Small intestine (tissue), 7 donors: ENCODE measurements at regions not wholly inside any gene's neighbourhood (a gene's known extent, or its start where the extent isn't known, plus 50 kb on each side); places are given as distances from the start of the nearest gene placed in this dataset.

Source experiments
- DNase-seq, 2 donors: peaks; one replicate each; pipeline versions ENCODE4 v3.0.0 to v3.0.0-alpha.2; 2013
- FAIRE-seq: peaks from 2 replicates; lab custom pipeline; 2012; peaks lifted over from hg19 to GRCh38; lab: Jason Lieb, UNC
- H3K27ac ChIP-seq, 3 donors: one replicate each; pipeline ENCODE4 v1.5.1; 2013; ENCODE audit warnings: low read length in 2 of 3, mild to moderate bottlenecking in 2 of 3, control low read depth in 1 of 3, inconsistent platforms in 1 of 3, low read depth in 1 of 3, moderate library complexity in 1 of 3
- H3K27me3 ChIP-seq, 3 donors: one replicate each; pipeline ENCODE4 v1.6.1; 2013; ENCODE audit warnings: low read length in 3 of 3, inconsistent platforms in 1 of 3; ENCODE audit not compliant: control insufficient read depth in 3 of 3, insufficient read depth in 3 of 3
- H3K36me3 ChIP-seq, 3 donors: one replicate each; pipeline ENCODE4 v1.6.1; 2013; ENCODE audit warnings: low read length in 3 of 3, inconsistent platforms in 1 of 3, low read depth in 1 of 3, mild to moderate bottlenecking in 1 of 3, moderate library complexity in 1 of 3; ENCODE audit not compliant: control insufficient read depth in 3 of 3, insufficient read depth in 2 of 3
- H3K4me1 ChIP-seq, 3 donors: one replicate each; pipeline ENCODE4 v1.6.1; 2013; ENCODE audit warnings: low read length in 2 of 3, inconsistent platforms in 1 of 3, low read depth in 1 of 3, mild to moderate bottlenecking in 1 of 3, moderate library complexity in 1 of 3; ENCODE audit not compliant: control insufficient read depth in 3 of 3, insufficient read depth in 2 of 3
- H3K4me3 ChIP-seq, 3 donors: one replicate each; pipeline ENCODE4 v1.5.1; 2013; ENCODE audit warnings: low read length in 3 of 3, control low read depth in 1 of 3, inconsistent platforms in 1 of 3, low read depth in 1 of 3, mild to moderate bottlenecking in 1 of 3, moderate library complexity in 1 of 3
- H3K9me3 ChIP-seq, 2 donors: one replicate each; pipeline ENCODE4 v1.6.1; 2013; ENCODE audit warnings: low read depth in 1 of 2, low read length in 1 of 2; ENCODE audit not compliant: control insufficient read depth in 2 of 2, insufficient read depth in 1 of 2
- WGBS, 3 donors: extraction: QIAGEN DNeasy Blood & Tissue Kit; methylation state at CpG; one replicate each; pipeline ENCODE4 v1.1.7; 2013; 5-methylcytosine and 5-hydroxymethylcytosine counted together
- donor health status: healthy with polysubstance abuse.
- donor health status: control.
- donor health status: control.
- donor health status: Bipolar disorder and iron deficiency.
- donor health status: healthy.

- Histone ChIP-seq H3K4me3 (no peak overlapping the region), H3K9me3 (no peaks in the 10 kb centered on the region), H3K36me3 (peaks cover 0 to 5% (median 3%) of the 10 kb centered on the region in 3 donors), H3K27me3 (no peaks in the 10 kb centered on the region), H3K4me1 (peaks cover 0 to 2% (median 0%) of the 10 kb centered on the region in 3 donors), H3K27ac (no peak overlapping the region)
- FAIRE-seq (no peak), DNase-seq (no peak)
- 96 to 98% (median 96%) methylated on average over 10 of the region's 10 CpGs for WGBS, 3 donors
These were observed 343.5 kb upstream of the RGS6 start for GRCh38 chr14:71588576-71589215.

- H3K4me1 ChIP-seq = peaks cover 0 to 2% (median 0%) of the 10 kb centered on the region in 3 donors
- no peaks in the 10 kb centered on the region for H3K27me3 ChIP-seq
- peaks cover 0 to 5% (median 3%) of the 10 kb centered on the region in 3 donors for H3K36me3 ChIP-seq
- WGBS, 3 donors = 88 to 91% (median 88%) methylated on average over 2 of the region's 2 CpGs
- DNase-seq = no peak
- H3K9me3 ChIP-seq = no peaks in the 10 kb centered on the region
- no peak overlapping the region for H3K27ac ChIP-seq
- no peak for FAIRE-seq
- H3K4me3 ChIP-seq = no peak overlapping the region
These were observed 342.6 kb upstream of the RGS6 start for GRCh38 chr14:71589609-71590008.

GRCh38 chr14:71590131-71590530, 342.1 kb upstream of the RGS6 start:
- FAIRE-seq (no peak), DNase-seq (no peak)
- no peaks in the 10 kb centered on the region for H3K9me3 ChIP-seq
- peaks cover 0 to 7% (median 0%) of the 10 kb centered on the region in 3 donors for H3K4me1 ChIP-seq
- H3K4me3 ChIP-seq = no peak overlapping the region
- 87 to 88% (median 88%) methylated on average over 5 of the region's 5 CpGs for WGBS, 3 donors
- no peak overlapping the region for H3K27ac ChIP-seq
- no peaks in the 10 kb centered on the region for H3K27me3 ChIP-seq
- H3K36me3 ChIP-seq = peaks cover 0 to 5% (median 3%) of the 10 kb centered on the region in 3 donors

DNA sequence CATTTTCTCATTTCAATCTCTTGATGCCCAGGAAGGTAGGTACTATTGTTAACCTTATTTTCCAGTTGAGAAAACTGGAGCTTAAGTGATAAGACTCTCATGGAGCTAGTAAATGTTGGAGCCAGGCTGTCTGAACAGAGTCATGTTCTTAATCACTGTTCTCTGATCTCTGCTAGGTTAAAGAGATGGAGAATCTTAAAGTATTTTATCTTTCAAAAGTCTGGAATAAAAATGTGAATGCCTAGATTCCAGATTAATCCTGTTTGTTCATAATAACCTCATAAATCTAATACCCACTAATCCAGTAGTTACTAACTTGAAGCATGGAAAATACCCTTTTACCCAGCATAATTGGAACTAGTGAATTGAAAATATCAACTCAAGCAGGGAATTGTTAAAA, 341.0 kb upstream of the RGS6 start:
- peaks cover 0 to 8% (median 0%) of the 10 kb centered on the region in 3 donors for H3K4me1 ChIP-seq
- DNase-seq (no peak), FAIRE-seq (no peak)

GRCh38 chr14:71591929-71592328, 340.3 kb upstream of the RGS6 start:
- Histone ChIP-seq H3K9me3 (no peaks in the 10 kb centered on the region), H3K27me3 (no peaks in the 10 kb centered on the region), H3K4me1 (peaks cover 0 to 8% (median 0%) of the 10 kb centered on the region in 3 donors), H3K27ac (no peak overlapping the region), H3K36me3 (peaks cover 0 to 5% (median 3%) of the 10 kb centered on the region in 3 donors), H3K4me3 (no peak overlapping the region)
- FAIRE-seq (no peak), DNase-seq (peak in 1 of 2 donors; percentile 32)
- WGBS, 3 donors = 43 to 54% (median 52%) methylated on average over 1 of the region's 1 CpG

More for the DNA sequence above, 341.0 kb upstream of the RGS6 start:
- no peak overlapping the region for H3K27ac ChIP-seq
- no peaks in the 10 kb centered on the region for H3K9me3 ChIP-seq
- no peaks in the 10 kb centered on the region for H3K27me3 ChIP-seq
- H3K36me3 ChIP-seq = peaks cover 0 to 5% (median 3%) of the 10 kb centered on the region in 3 donors
- no peak overlapping the region for H3K4me3 ChIP-seq

DNA sequence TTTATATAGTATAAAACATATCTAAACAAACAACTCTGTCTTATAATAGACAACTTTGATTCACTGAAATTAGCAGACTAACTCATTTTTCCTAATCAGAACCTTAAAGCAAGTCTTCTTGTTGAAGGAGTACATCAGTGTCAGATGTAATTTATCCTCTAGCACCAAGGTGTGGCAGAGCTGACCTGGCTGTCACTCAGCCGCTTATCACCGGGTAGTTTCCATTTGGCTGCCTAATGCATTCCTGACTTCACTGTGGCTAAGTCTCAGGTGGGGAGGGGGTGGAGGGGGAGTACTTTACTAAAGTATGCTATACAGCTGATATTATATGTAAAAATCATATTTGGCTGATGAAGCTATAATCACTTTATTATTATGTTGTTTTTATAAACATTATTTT, 339.9 kb upstream of the RGS6 start:
- WGBS, 3 donors = 18 to 45% (median 20%) methylated on average over 2 of the region's 2 CpGs
- H3K4me3 ChIP-seq = no peak overlapping the region
- FAIRE-seq (no peak), DNase-seq (peak; percentile 44 to 51)
- H3K4me1 ChIP-seq = peaks cover 0 to 8% (median 0%) of the 10 kb centered on the region in 3 donors
- no peaks in the 10 kb centered on the region for H3K27me3 ChIP-seq
- H3K36me3 ChIP-seq = peaks cover 0 to 5% (median 3%) of the 10 kb centered on the region in 3 donors
- H3K9me3 ChIP-seq = no peaks in the 10 kb centered on the region
- H3K27ac ChIP-seq = peak overlapping the region in 1 of 3 donors; percentile 34

DNA sequence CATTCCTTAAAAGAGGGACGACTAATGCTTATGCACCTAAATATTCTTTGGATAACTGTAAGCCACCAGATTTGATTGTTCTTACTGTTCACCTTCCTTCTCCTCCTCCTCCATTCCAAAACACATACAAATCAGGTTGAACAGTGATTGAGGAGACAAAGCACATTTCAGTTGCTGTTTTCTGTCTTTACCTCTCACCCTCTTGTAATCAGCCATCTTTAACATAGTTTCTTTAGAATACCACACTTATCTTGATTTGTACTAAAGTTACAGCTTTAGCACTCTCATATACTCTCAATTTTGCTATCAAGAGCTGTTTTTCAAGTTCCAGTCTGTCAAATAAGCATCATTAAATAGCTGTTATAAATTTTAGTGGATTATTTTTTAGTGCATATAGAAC, 338.3 kb upstream of the RGS6 start:
- Histone ChIP-seq H3K4me1 (peaks cover 0 to 8% (median 0%) of the 10 kb centered on the region in 3 donors), H3K4me3 (no peak overlapping the region), H3K27ac (no peak overlapping the region), H3K27me3 (no peaks in the 10 kb centered on the region), H3K36me3 (no peaks in the 10 kb centered on the region), H3K9me3 (no peaks in the 10 kb centered on the region)
- no peak for FAIRE-seq
- WGBS, 3 donors = 92 to 96% (median 95%) methylated on average over 1 of the region's 1 CpG
- DNase-seq = no peak

DNA sequence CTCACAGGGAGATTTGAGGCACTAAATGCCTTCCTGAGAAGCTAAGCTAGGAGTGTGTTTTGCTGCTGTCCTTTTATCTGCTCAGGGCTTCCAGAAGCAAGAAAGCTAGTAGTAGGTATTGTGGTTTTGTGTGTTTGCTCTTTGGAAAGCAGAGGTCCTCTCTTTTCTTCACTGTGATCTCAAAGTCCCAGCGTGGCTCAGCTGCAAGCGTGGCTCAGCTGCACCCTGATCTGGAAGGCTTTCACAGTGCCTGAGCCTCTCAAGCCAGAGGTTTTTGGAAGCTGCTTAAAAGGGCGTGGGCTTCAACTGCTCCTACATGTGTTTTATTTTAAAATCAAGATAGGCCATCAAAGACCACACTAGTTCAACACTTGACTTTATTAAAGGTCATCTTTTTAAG, 337.4 kb upstream of the RGS6 start:
- 58 to 80% (median 79%) methylated on average over 3 of the region's 3 CpGs for WGBS, 3 donors
- Histone ChIP-seq H3K27me3 (no peaks in the 10 kb centered on the region), H3K4me3 (no peak overlapping the region), H3K36me3 (no peaks in the 10 kb centered on the region), H3K4me1 (peaks cover 0 to 8% (median 0%) of the 10 kb centered on the region in 3 donors), H3K27ac (no peak overlapping the region), H3K9me3 (no peaks in the 10 kb centered on the region)
- no peak for FAIRE-seq
- DNase-seq = no peak

GRCh38 chr14:71595441-71595840, 336.8 kb upstream of the RGS6 start:
- Histone ChIP-seq H3K9me3 (no peaks in the 10 kb centered on the region), H3K4me1 (peaks cover 0 to 8% (median 0%) of the 10 kb centered on the region in 3 donors), H3K27me3 (no peaks in the 10 kb centered on the region), H3K36me3 (no peaks in the 10 kb centered on the region), H3K27ac (no peak overlapping the region), H3K4me3 (no peak overlapping the region)
- 91 to 97% (median 93%) methylated on average over 3 of the region's 3 CpGs for WGBS, 3 donors
- FAIRE-seq (no peak), DNase-seq (no peak)
